HL-60 (cell line): ENCODE measurements at regions not wholly inside any gene's neighbourhood (a gene's known extent, or its start where the extent isn't known, plus 50 kb on each side); places are given as distances from the start of the nearest gene placed in this dataset.

Source experiments
- DNase-seq, 2 experiments: peaks; one replicate each; pipeline ENCODE4 v3.0.0-alpha.2; 2010 to 2020; ENCODE audit warnings: low read depth in 1 of 2, low spot score in 1 of 2
- H3K27ac ChIP-seq: fragments of 250-450 bp; sonication (Bioruptor Pico); replicated peaks from 2 replicates; pipeline ENCODE4 v1.5.1; 2020; ENCODE audit warnings: mild to moderate bottlenecking, moderate library complexity
- H3K27me3 ChIP-seq: fragments of 250-450 bp; sonication (Bioruptor Pico); 2 replicates; pipeline ENCODE4 v1.5.1; 2021; ENCODE audit warnings: mild to moderate bottlenecking, moderate library complexity; ENCODE audit not compliant: insufficient read depth, poor library complexity, severe bottlenecking
- H3K4me3 ChIP-seq: replicated peaks from 2 replicates; pipeline ENCODE4 v1.5.1; 2011; ENCODE audit warnings: mild to moderate bottlenecking, control low read depth, low read length; ENCODE audit not compliant: insufficient read depth
- GABPA ChIP-seq: IDR thresholded peaks from 2 replicates; pipeline ENCODE4 v1.6.1; 2012; ENCODE audit warnings: low read depth
- POLR2AphosphoS5 ChIP-seq: IDR thresholded peaks from 2 replicates; pipeline ENCODE4 v1.6.1; 2012; ENCODE audit warnings: low read depth
- SPI1 ChIP-seq: IDR thresholded peaks from 2 replicates; pipeline ENCODE4 v1.6.1; 2012; ENCODE audit warnings: low read depth, mild to moderate bottlenecking, borderline replicate concordance
- TF ChIP-seq, protein P1 (sequence below): IDR thresholded peaks from 2 replicates; pipeline ENCODE4 v1.6.1; 2012; ENCODE audit warnings: low read depth; ENCODE audit not compliant: insufficient replicate concordance
- TF ChIP-seq, protein P2 (sequence below): IDR thresholded peaks from one replicate; pipeline ENCODE4 v1.5.1; 2011; ENCODE audit warnings: low read length, control low read depth, inconsistent platforms; ENCODE audit not compliant: insufficient read depth

DNA sequence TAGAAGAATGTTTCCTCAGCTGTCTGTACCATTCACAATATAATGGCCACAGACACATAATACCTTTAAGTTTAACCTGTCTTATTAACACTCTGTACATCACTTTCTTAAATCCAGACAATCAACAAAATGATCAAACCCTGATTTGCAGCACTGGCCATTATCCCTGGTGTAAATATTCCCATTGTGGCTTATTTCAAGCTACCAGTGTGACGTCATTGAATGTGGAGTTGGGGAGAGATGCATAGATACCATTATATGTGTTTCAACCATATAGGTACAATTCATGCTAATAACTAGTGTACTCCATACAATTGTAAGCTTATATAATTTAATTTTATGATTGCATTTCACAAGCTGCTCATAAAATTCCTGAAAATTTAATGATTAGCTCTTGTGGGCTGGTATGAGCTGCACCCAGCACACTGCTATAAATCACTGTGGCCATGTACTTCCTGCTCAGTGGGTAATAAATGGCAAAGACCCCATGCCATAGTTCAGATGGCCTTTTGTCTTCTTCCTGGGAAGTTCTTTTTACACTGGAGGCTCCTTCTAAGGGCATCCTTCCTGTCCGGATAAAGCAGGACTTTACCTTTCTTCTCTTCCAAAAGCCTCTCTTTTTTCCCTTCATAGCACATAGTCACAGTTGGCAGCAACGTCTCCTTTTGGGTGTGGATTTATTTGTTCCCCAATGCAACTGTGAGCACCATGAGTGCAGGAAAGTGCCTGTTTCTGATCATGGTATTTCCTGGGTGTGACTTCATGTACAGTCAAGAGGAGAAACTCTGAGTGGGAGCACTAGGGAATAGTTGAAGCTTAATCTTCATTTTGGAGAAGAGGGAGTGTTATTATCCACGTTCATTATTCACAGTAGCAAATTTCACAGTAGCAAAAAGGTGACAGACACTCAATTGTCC lies 87.8 kb downstream of the MIAT start:
- Histone ChIP-seq H3K27me3 (no peaks in the 10 kb centered on the region), H3K4me3 (no peak overlapping the region), H3K27ac (no peak overlapping the region)
- TF ChIP-seq SPI1, result no peak
- TF ChIP-seq, protein P1, sequence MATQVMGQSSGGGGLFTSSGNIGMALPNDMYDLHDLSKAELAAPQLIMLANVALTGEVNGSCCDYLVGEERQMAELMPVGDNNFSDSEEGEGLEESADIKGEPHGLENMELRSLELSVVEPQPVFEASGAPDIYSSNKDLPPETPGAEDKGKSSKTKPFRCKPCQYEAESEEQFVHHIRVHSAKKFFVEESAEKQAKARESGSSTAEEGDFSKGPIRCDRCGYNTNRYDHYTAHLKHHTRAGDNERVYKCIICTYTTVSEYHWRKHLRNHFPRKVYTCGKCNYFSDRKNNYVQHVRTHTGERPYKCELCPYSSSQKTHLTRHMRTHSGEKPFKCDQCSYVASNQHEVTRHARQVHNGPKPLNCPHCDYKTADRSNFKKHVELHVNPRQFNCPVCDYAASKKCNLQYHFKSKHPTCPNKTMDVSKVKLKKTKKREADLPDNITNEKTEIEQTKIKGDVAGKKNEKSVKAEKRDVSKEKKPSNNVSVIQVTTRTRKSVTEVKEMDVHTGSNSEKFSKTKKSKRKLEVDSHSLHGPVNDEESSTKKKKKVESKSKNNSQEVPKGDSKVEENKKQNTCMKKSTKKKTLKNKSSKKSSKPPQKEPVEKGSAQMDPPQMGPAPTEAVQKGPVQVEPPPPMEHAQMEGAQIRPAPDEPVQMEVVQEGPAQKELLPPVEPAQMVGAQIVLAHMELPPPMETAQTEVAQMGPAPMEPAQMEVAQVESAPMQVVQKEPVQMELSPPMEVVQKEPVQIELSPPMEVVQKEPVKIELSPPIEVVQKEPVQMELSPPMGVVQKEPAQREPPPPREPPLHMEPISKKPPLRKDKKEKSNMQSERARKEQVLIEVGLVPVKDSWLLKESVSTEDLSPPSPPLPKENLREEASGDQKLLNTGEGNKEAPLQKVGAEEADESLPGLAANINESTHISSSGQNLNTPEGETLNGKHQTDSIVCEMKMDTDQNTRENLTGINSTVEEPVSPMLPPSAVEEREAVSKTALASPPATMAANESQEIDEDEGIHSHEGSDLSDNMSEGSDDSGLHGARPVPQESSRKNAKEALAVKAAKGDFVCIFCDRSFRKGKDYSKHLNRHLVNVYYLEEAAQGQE, result no peak
- TF ChIP-seq, protein P2, sequence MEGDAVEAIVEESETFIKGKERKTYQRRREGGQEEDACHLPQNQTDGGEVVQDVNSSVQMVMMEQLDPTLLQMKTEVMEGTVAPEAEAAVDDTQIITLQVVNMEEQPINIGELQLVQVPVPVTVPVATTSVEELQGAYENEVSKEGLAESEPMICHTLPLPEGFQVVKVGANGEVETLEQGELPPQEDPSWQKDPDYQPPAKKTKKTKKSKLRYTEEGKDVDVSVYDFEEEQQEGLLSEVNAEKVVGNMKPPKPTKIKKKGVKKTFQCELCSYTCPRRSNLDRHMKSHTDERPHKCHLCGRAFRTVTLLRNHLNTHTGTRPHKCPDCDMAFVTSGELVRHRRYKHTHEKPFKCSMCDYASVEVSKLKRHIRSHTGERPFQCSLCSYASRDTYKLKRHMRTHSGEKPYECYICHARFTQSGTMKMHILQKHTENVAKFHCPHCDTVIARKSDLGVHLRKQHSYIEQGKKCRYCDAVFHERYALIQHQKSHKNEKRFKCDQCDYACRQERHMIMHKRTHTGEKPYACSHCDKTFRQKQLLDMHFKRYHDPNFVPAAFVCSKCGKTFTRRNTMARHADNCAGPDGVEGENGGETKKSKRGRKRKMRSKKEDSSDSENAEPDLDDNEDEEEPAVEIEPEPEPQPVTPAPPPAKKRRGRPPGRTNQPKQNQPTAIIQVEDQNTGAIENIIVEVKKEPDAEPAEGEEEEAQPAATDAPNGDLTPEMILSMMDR, result no peak
- TF ChIP-seq POLR2AphosphoS5, result no peak
- no peak for TF ChIP-seq GABPA
- DNase-seq, result no peak

DNA sequence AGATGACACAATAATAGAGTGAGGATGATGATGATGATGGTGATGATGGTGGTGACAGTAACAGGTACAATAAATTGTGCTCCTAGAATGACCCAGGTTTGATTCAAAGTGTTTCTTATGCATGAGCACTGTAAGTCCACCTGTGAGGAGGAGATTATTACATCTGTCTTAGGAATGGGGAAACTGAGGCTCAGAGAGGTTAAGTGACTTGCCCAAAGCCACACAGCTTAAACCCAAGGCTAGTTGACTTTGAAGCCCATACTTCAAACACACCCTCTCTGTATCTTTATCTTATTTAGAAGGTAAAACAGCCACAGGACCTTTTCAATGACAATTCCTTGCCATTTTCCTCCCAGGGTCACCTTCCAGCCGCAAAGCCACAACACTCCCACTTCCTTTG lies 88.9 kb downstream of the MIAT start:
- Histone ChIP-seq H3K27me3 (no peaks in the 10 kb centered on the region), H3K4me3 (no peak overlapping the region), H3K27ac (no peak overlapping the region)
- no peak for DNase-seq
- TF ChIP-seq POLR2AphosphoS5 (no peak), SPI1 (no peak), GABPA (no peak)
- TF ChIP-seq, protein P2, result no peak
- TF ChIP-seq, protein P1, result no peak

DNA sequence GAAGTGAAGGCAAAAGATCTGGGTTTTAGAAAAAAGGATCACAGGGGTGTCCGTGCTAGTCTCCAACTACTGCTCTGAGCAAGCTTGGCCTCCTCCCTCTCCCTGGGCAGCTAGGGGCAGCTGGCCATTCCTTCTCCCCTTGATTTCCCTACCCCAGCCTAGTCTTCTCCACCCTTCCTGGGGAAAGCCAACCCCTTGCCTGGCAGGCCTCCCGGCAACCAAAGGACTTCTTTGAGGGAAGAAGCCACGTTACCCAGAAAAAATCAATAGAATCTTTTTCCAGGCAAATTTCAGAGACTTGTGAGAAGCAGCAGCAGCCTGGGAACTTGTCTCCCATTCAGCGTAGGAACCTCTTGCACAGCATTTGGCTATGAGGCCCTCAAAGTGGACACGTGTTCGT lies 91.5 kb downstream of the MIAT start:
- Histone ChIP-seq H3K27ac (no peak overlapping the region), H3K27me3 (no peaks in the 10 kb centered on the region), H3K4me3 (no peak overlapping the region)
- no peak for DNase-seq
- TF ChIP-seq, protein P1, result no peak
- no peak for TF ChIP-seq GABPA
- no peak for TF ChIP-seq SPI1
- TF ChIP-seq POLR2AphosphoS5, result no peak
- TF ChIP-seq, protein P2, result no peak
